Endothelial cell of umbilical vein (primary cell): ENCODE measurements at regions not wholly inside any gene's neighbourhood (a gene's known extent, or its start where the extent isn't known, plus 50 kb on each side); places are given as distances from the start of the nearest gene placed in this dataset.
"Not testable (repeated sequence)": the region's sequence is repeated elsewhere in the genome, so short reads cannot be mapped to it uniquely, and the experiment has no call there.

Source experiments
- BruUV-seq: library from RNA; stranded (reverse); fragments of 400-500 nt; replicated peaks from 2 replicates; lab custom pipeline; 2021; lab: Mats Ljungman, UMichigan
- CTCF ChIA-PET: fragments of 300-600, 350-600 bp; sonication (Branson Sonifier 250); formaldehyde crosslinking; loops from one replicate; lab custom pipeline; 2021; ENCODE audit warnings: antibody characterized with exemption, inconsistent platforms; lab: Charles Lee
- POLR2A ChIA-PET: fragments of 300-600, 350-600 bp; sonication (Branson Sonifier 250); formaldehyde crosslinking; loops from one replicate; lab custom pipeline; 2021; ENCODE audit warnings: antibody characterized with exemption, inconsistent platforms; lab: Charles Lee
- DNase-seq: peaks from one replicate; pipeline ENCODE4 v3.0.0-alpha.2; 2011; ENCODE audit warnings: low read depth, low spot score
- FAIRE-seq: peaks from 2 replicates; lab custom pipeline; 2011; peaks lifted over from hg19 to GRCh38; lab: Jason Lieb, UNC
- H2AFZ ChIP-seq: 2 replicates; pipeline ENCODE4 v1.6.0; 2012; ENCODE audit warnings: low read depth, low read length, control low read depth, inconsistent platforms
- H3K27ac ChIP-seq: 2 replicates; pipeline ENCODE4 v1.5.1; 2011; ENCODE audit warnings: low read depth, mild to moderate bottlenecking, control low read depth, low read length, moderate library complexity; ENCODE audit not compliant: insufficient read depth
- H3K27me3 ChIP-seq, 2 experiments: 2 replicates each; pipeline versions ENCODE4 v1.6.0 to v1.6.1; 2011; ENCODE audit warnings: low read length in 2 of 2, mixed read lengths in 1 of 2; ENCODE audit not compliant: control insufficient read depth in 2 of 2, insufficient read depth in 2 of 2
- H3K36me3 ChIP-seq, 2 experiments: 2 replicates in 1 of 2; 3 replicates in 1 of 2; pipeline ENCODE4 v1.5.1; 2011; ENCODE audit warnings: low read length in 2 of 2, mild to moderate bottlenecking in 1 of 2, moderate library complexity in 1 of 2; ENCODE audit not compliant: control insufficient read depth in 2 of 2, insufficient read depth in 2 of 2; ENCODE audit errors: extremely low read depth in 1 of 2
- H3K4me1 ChIP-seq: 3 replicates; pipeline ENCODE4 v1.5.1; 2011; ENCODE audit warnings: mild to moderate bottlenecking, low read length; ENCODE audit not compliant: control insufficient read depth, insufficient read depth; ENCODE audit errors: extremely low read depth
- H3K4me2 ChIP-seq: 2 replicates; pipeline ENCODE4 v1.6.1; 2011; ENCODE audit warnings: low read length, control low read depth, mixed read lengths; ENCODE audit not compliant: insufficient read depth
- H3K4me3 ChIP-seq, 3 experiments: fragments of 200-600 bp in 1 of 3; sonication (generic), shearing (Covaris generic) in 1 of 3; replicated peaks in 1 of 3; 2 replicates each; pipeline ENCODE4 v1.5.1; 2011 to 2016; ENCODE audit warnings: control low read depth in 3 of 3, low read length in 3 of 3, mild to moderate bottlenecking in 2 of 3, inconsistent platforms in 1 of 3, low read depth in 1 of 3, moderate library complexity in 1 of 3; ENCODE audit not compliant: insufficient read depth in 1 of 3
- H3K79me2 ChIP-seq: 2 replicates; pipeline ENCODE4 v1.6.0; 2012; ENCODE audit warnings: low read length, inconsistent platforms; ENCODE audit not compliant: control insufficient read depth, insufficient read depth
- H3K9ac ChIP-seq: replicated peaks from 2 replicates; pipeline ENCODE3; 2011; ENCODE audit warnings: low read length, control low read depth; ENCODE audit not compliant: insufficient read depth; ENCODE audit errors: extremely low read depth
- H3K9me1 ChIP-seq: replicated peaks from 3 replicates; pipeline ENCODE4 v1.6.0; 2011; ENCODE audit warnings: mild to moderate bottlenecking, low read length; ENCODE audit not compliant: control insufficient read depth, insufficient read depth; ENCODE audit errors: extremely low read depth
- H3K9me3 ChIP-seq: replicated peaks from 2 replicates; pipeline ENCODE4 v1.5.1; 2012; ENCODE audit warnings: low read length, inconsistent platforms; ENCODE audit not compliant: control insufficient read depth, insufficient read depth
- H4K20me1 ChIP-seq: replicated peaks from 2 replicates; pipeline ENCODE3; 2011; ENCODE audit warnings: mild to moderate bottlenecking, low read length; ENCODE audit not compliant: control insufficient read depth, insufficient read depth; ENCODE audit errors: extremely low read depth
- EZH2 ChIP-seq: IDR thresholded peaks from 2 replicates; pipeline ENCODE4 v1.6.1; 2012; ENCODE audit warnings: borderline replicate concordance, low read depth, mild to moderate bottlenecking, moderate library complexity, low read length, inconsistent platforms; ENCODE audit not compliant: severe bottlenecking
- GATA2 ChIP-seq: IDR thresholded peaks from 2 replicates; pipeline ENCODE4 v1.7.0; 2011; ENCODE audit warnings: low read depth, mild to moderate bottlenecking, moderate library complexity, mixed read lengths, low read length; ENCODE audit not compliant: insufficient read length, insufficient read depth
- JUN ChIP-seq: IDR thresholded peaks from 2 replicates; pipeline ENCODE4 v1.6.1; 2011; ENCODE audit warnings: borderline replicate concordance, low read depth; ENCODE audit not compliant: insufficient read length, insufficient read depth
- MYC ChIP-seq: IDR thresholded peaks from one replicate; pipeline ENCODE4 v1.6.1; 2011; ENCODE audit warnings: mild to moderate bottlenecking, low read depth, low read length
- POLR2A ChIP-seq: IDR thresholded peaks from 2 replicates; pipeline ENCODE4 v1.6.1; 2012; ENCODE audit warnings: low read depth, mild to moderate bottlenecking, control low read depth, low read length
- POLR2AphosphoS5 ChIP-seq: IDR thresholded peaks from 2 replicates; pipeline ENCODE4 v1.6.1; 2012; ENCODE audit warnings: low read depth, mild to moderate bottlenecking, control low read depth, low read length, moderate library complexity; ENCODE audit not compliant: insufficient read depth
- dilution Hi-C: fragments of 300-500 bp; cut with MboI; formaldehyde crosslinking; loops from one replicate; pipeline ENCODE4 v1.15.0; 2019; ENCODE audit warnings: low sequenced_read_pairs; ENCODE audit not compliant: extremely low pct_ligation_motif_present
- intact Hi-C: fragments of 100-400 bp; cut with micrococcal nuclease; formaldehyde crosslinking; loops from one replicate; pipeline ENCODE4 v1.10.0; 2022
- TF ChIP-seq, protein P1 (sequence below): IDR thresholded peaks from 2 replicates; pipeline ENCODE4 v1.6.1; 2011; ENCODE audit not compliant: insufficient read depth, insufficient read length

GRCh38 chr7:45435846-45436245 is 138.3 kb upstream of the ADCY1 start:
- Histone ChIP-seq H3K27ac (no peak overlapping the region), H3K4me2 (no peak overlapping the region), H3K79me2 (no peaks in the 10 kb centered on the region), H4K20me1 (no peaks in the 10 kb centered on the region), H3K9ac (no peak overlapping the region), H3K4me1 (no peaks in the 10 kb centered on the region), H3K9me3 (no peaks in the 10 kb centered on the region), H2AFZ (no peak overlapping the region), H3K4me3 (no peak overlapping the region), H3K9me1 (no peaks in the 10 kb centered on the region), H3K27me3 (no peaks in the 10 kb centered on the region), H3K36me3 (no peaks in the 10 kb centered on the region)
- dilution Hi-C loops (no loop called here), intact Hi-C loops (no loop called here)
- BruUV-seq = no TSS peak
- TF ChIP-seq JUN (no peak), POLR2AphosphoS5 (no peak), EZH2 (no peak), GATA2 (no peak), MYC (no peak), POLR2A (no peak)
- TF ChIP-seq, protein P1, sequence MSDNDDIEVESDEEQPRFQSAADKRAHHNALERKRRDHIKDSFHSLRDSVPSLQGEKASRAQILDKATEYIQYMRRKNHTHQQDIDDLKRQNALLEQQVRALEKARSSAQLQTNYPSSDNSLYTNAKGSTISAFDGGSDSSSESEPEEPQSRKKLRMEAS = no peak
- DNase-seq = no peak
- POLR2A ChIA-PET = no interaction called here
- no peak for FAIRE-seq
- CTCF ChIA-PET = no interaction called here

DNA sequence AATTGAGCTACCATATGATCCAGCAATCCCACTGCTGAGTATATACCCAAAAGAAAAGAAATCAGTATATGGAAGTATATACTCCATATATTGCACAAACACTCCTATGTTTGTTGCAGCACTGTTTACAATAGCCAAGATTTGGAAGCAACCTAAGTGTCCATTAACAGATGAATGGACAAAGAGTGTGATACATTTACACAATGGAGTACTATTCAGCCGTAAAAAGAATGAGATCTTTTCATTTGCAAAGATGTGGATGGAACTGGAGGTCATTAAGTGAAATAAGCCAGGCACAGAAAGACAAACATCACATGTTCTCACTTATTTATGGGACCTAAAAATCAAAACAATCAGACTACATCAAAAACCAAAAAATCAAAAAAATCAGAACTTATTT is 133.4 kb upstream of the ADCY1 start:
- CTCF ChIA-PET, FAIRE-seq, H3K79me2 ChIP-seq, H2AFZ ChIP-seq, dilution Hi-C loops, DNase-seq, H3K4me3 ChIP-seq, H3K4me1 ChIP-seq, H3K9me1 ChIP-seq, H3K9ac ChIP-seq, H3K9me3 ChIP-seq, intact Hi-C loops, H3K4me2 ChIP-seq, H3K36me3 ChIP-seq, H3K27me3 ChIP-seq, H4K20me1 ChIP-seq, BruUV-seq, H3K27ac ChIP-seq, POLR2A ChIA-PET: not testable (repeated sequence)
